ENCODE measurements at regions not wholly inside any gene's neighbourhood (a gene's known extent, or its start where the extent isn't known, plus 50 kb on each side); places are given as distances from the start of the nearest gene placed in this dataset.

GRCh38 chrX:4830880-4831557 lies 1117.6 kb upstream of the PRKX start:
- no peak overlapping the region for H3K4me3 ChIP-seq (ENCODE audit: control insufficient read depth, low read depth, low read length)
- no peak for TF ChIP-seq CTCF (IDR thresholded peaks at IDR 0.05; ENCODE audit: control insufficient read depth, insufficient read depth, low read depth, low read length, missing control alignments)
- no peak for DNase-seq (ENCODE audit: low read depth)

GRCh38 chrX:4825550-4825949 lies 1112.1 kb upstream of the PRKX start:
- DNase-seq (ENCODE audit: low read depth): no peak
- no peak overlapping the region for H3K4me3 ChIP-seq (ENCODE audit: control insufficient read depth, low read depth, low read length)
- TF ChIP-seq CTCF (IDR thresholded peaks at IDR 0.05; ENCODE audit: control insufficient read depth, insufficient read depth, low read depth, low read length, missing control alignments): no peak

- DNase-seq (ENCODE audit: low read depth): no peak
- H3K4me3 ChIP-seq (ENCODE audit: control insufficient read depth, low read depth, low read length): no peak overlapping the region
- no peak for TF ChIP-seq CTCF (IDR thresholded peaks at IDR 0.05; ENCODE audit: control insufficient read depth, insufficient read depth, low read depth, low read length, missing control alignments)
Measured at GRCh38 chrX:4809571-4809970, 1096.1 kb upstream of the PRKX start.

GRCh38 chrX:4805502-4805901 lies 1092.1 kb upstream of the PRKX start:
- no peak for TF ChIP-seq CTCF (IDR thresholded peaks at IDR 0.05; ENCODE audit: control insufficient read depth, insufficient read depth, low read depth, low read length, missing control alignments)
- no peak overlapping the region for H3K4me3 ChIP-seq (ENCODE audit: control insufficient read depth, low read depth, low read length)
- DNase-seq (ENCODE audit: low read depth): no peak

GRCh38 chrX:4800756-4801155 lies 1087.3 kb upstream of the PRKX start:
- no peak overlapping the region for H3K4me3 ChIP-seq (ENCODE audit: control insufficient read depth, low read depth, low read length)
- no peak for TF ChIP-seq CTCF (IDR thresholded peaks at IDR 0.05; ENCODE audit: control insufficient read depth, insufficient read depth, low read depth, low read length, missing control alignments)
- no peak for DNase-seq (ENCODE audit: low read depth)

- TF ChIP-seq CTCF (IDR thresholded peaks at IDR 0.05; ENCODE audit: control insufficient read depth, insufficient read depth, low read depth, low read length, missing control alignments): no peak
- no peak overlapping the region for H3K4me3 ChIP-seq (ENCODE audit: control insufficient read depth, low read depth, low read length)
- DNase-seq (ENCODE audit: low read depth): no peak
Measured at GRCh38 chrX:4787971-4788370, 1074.5 kb upstream of the PRKX start.
